GM18517 (cell line): ENCODE measurements at regions not wholly inside any gene's neighbourhood (a gene's known extent, or its start where the extent isn't known, plus 50 kb on each side); places are given as distances from the start of the nearest gene placed in this dataset.

Experiments used
- ATAC-seq: cut with Tn5 transposase; IDR thresholded peaks from one replicate; pipeline ENCODE4 v1.9.1; 2021; ENCODE audit warnings: mild to moderate bottlenecking, moderate library complexity; ENCODE audit not compliant: unreplicated experiment

DNA sequence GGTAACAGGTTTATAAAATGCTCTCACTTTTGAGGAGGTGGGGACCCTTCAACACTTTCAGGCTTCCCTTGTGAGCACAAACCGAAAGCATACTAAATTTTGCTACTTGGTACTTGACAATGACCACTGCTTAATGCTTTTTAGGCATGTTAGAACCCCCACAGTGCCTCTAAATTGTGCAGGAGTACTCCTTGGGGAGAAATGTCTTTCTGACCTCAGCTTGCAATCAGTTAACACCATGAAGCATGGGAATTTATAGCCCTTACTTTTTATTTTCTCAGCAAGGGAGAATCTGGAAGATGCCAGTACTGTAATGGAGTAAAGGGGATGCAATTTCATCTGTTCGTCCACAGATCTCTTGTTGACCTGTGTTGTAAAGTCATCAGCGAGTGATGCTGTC is 308.9 kb upstream of the TBC1D5 start:
- ATAC-seq, result no peak

DNA sequence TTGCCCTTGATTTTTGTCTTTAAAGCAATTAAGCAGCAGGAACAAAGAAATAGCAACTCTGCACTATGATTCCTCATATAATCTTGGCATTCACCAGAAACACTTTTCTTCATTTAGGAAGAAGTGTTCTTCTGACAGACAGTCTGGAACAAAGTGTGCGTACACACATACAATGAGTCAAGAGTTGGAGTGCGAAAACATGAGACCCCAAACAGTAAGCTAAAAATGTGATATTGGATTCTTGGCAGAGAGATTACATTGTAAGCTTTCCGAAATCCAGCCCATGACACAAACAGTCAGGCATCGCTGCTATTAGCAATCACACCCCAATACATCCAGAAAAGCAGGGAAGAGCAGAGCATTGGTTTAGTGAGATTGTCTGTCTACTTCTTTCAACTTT is 306.7 kb upstream of the TBC1D5 start:
- ATAC-seq, result no peak

DNA sequence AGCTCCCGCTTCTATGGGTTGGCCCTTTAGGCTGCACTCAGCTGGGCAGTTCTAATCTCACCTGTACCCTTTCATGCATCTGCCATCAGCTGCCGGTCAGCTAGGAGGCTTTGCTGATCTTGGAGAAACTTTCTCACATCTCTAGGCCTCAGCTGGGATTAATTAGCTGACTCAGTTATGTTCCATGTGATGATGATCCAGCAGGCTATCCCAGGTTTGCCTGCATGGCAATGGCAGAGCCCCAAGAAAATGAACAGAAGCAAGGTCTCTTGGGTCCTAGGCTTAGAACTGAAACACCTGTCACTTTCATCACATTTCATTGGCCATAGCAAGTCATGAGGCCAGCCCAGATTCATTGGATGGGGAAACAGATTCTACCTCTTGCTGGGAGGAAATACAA is 304.6 kb upstream of the TBC1D5 start:
- no peak for ATAC-seq

DNA sequence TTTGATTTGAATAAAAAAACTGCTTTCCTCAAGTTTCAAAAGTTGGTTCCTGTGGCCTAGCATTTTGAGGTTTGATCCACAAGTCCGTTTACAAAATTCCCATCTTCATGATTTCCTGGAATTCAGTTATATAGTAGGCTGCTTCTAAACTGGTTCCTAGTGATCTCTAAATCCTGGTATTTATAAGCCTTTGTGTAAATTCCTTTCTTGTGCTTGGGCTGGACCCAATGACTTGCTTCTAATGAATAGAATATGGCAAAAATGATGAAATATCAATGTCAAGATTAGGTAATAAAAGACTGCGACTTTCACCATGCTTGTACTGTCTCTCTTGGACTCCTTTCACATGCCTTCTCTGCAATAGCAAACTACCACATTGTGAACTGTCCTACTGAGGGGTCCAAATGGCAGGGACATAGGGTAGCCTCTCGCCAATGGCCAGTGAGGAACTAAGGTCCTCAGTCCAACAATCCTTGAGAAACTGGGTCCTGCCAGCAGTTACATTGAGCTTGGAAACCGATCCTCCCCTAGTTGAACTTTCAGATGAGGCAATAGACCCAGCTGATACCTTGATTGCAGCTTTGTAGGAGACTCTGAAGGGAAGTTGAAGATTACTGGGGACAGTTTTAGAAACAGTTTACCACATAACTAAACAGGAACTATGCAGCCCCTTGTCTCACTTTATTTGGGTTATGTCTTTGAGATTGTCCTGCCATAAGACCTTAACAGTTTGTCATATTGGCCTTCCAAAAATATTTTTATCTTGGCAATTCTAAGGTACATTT is 303.9 kb upstream of the TBC1D5 start:
- no peak for ATAC-seq

DNA sequence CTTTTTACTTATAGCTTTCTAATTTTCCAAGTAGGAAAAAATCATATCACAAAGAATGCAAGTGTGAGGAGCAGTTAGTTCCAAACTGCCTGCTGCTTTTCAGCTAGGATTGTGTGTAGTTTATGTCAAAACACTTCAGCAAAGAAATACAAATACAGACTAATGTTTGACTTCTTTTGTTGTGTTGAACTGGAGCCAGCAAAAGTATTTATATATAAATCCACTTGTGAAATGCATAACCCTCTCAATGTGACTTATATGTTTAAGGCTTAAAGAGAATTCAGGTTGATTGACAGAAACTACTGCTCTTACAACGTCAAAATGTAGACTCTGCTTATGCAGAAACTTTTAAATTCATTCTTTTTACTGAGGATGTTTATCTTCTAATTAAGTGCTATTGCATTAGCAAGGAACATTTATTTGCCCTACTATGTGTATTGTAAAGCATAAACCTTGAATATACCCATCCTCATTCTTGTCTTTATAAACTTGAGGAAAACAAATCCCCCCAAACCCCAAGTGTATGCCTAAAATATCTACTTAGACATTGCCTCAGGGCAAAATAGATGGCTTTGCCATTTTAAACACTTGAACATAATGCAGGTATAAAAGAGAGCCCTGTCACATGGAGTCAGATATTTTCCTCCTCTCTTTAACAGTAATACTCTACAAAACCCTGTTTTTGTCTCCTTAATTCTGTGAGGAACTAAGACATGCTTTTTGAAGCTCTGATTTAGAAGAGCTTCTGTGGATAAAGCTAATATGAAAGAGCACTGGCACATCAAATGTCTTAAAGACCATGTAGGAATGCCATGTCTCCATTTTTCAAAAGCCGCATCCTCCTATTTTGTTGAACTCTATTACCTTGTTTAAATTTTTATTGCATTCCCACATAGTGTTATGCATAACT is 302.8 kb upstream of the TBC1D5 start:
- no peak for ATAC-seq

DNA sequence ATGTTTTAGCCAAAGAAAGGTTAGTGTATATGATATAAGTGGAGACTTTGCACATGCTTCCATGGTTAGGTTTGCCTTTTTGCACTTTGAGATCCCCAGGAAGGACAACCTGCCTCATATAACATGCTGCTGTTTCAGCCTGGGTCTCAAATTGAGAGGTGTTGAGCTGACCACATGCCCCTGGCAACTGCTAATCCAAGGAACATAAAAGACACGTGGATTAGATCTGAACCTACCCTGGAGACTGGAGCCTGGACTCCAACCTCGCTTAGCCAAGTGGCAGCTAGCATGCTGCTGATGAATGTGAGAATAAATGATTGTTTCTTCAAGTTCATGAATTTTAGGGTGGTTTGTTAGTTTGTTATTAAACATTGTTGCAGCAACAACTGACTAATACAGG is 301.8 kb upstream of the TBC1D5 start:
- ATAC-seq, result no peak

DNA sequence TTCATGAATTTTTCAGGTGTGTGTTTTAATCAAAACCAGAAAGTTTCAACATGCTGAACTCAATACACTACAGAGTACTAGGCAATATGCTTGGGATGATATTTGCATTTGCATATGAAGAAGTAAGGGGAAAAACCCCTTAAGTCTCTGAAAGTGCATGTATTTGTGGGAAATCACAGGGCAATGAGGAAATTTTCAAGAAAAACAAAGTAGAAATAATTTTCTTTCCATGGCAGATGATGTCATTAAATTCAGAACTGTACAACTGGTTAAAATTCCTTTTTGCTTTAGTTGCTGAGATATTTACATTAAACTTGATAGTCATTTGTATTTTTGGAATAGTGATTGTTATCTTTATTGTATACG is 294.0 kb upstream of the TBC1D5 start:
- ATAC-seq, result no peak

DNA sequence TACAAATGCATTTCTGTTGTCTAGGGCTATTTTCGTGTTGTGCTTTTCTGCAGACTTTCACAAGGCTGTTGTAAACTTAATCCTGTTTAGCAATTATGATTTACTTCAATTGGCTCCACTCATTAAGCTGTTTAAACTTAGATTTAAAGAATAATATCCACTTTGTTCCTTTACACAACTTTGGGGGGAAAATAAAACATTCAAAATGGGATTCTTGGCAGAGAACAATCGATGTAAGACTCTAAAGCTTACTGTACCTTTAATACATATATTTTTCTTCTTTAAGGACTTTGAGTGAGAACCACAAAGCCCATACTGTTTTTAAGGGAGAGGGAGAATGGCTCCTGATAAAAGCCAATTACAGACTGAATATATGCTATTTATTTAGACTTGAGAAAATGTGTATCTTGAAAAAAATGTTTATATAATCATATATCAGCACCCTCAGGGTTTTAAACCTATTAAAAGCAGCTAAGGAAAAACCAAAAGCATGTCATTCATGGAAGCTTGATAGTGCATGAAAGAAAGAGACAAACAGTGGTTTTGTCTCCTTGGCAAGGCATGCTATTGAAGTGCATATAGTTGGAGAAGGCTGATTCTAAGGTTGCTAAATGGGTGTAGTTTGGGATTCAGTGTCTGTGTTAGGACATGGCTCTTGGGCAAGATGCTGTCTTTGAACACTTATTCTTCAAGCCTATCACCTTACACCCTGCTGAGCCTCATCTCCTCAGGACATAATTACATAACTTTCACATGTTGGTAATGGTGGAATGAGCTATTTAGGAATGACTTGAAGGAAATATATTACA is 293.4 kb upstream of the TBC1D5 start:
- no peak for ATAC-seq

DNA sequence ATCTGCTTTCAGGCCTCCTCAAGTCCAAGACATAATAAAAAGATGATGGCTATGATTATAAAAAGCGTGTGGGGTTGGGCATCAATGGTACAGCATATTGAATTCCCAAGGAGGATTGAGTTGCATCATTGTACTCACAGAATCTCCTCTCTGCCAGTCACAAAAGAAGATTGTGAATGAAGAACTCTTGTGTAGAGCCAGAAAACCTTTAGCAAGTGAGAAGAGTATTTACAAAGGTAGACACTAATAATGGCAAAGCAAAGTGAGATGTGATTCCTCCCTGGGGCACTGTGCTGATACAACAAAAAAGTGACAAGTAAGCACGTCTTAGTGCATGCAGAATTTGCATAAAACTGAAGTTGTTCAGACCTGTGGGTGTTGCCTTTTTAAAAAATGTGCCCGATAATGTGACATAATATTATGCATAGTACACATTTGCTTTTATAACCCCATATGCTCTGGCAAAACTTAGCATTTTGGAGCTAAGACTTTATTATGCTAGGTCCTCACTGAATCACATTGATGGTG is 291.2 kb upstream of the TBC1D5 start:
- ATAC-seq, result no peak

DNA sequence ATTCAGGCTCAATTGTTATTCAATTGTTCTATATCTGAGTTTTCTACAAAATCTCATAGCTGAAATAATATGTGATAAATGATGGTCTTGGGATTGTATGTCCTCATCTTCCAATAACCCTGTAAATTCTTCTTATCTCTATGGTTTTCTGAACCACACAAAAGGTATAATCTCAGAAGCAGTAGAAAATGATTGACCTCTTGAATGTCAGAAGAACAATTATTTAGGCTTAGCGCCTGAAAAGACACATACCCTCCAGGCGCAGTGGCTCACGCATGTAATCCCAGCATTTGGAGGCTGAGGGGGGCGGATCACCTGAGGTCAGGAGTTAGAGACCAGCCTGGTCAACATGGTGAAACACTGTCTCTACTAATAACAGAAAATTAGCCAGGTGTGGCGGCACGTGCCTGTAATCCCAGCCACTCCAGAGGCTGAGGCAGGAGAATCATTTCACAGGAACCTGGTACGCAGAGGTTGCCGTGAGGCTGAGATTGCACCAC is 288.0 kb upstream of the TBC1D5 start:
- ATAC-seq, result no peak

DNA sequence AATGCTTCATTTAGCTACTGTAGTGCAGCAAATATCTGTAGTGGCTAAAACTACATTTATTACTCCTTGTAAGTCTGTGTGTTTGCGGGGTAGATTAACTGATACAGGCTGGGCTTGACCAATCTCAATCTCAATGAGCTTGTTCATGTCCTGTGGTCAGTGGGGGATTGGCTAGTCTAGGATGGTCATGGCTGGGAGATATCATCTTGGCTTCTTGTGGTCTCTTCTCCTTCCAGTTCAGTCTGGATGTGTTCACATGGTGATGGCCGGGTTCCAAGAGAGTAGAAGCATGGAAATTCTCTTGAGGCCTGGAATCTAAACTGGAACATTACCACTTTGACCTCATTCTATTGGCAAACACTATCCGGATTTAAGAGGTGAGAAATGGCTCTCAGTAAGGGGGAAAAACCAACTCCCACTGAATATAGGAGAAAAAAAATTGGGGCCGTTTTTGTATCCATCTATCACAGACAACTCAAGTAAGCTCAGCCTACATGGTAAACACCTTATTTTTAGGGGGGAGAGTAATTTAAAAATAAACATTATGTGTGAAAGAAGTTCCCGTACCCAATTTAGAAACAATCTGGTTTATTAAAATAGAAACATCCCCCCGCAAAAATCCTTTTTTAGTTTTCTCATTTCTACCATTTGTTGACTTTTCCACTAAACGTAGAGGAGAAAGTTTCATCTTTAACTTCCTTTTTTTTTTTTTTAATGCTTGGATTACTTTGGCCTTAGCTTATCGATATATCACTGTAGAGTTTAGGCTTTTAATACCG is 284.9 kb upstream of the TBC1D5 start:
- no peak for ATAC-seq

DNA sequence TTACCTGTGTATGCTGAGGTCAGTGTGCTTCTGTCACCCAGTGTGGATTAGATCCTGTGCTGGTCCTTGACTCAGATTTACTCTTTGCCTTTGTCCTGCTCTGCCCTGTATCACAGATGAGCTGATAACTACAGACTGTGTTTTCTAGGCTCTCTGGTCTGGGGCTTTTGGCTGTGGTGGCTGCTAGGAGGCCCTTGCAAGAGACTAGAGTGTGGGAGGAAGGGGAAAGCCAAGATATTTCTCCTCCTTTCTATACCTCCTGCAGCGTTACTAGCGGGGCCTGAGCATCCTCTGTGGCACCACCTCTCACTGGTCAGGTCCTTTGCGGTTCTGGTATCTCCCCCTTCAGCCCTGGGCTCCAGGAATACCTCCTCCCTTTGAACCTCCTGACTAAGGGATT is 282.3 kb upstream of the TBC1D5 start:
- ATAC-seq, result no peak

DNA sequence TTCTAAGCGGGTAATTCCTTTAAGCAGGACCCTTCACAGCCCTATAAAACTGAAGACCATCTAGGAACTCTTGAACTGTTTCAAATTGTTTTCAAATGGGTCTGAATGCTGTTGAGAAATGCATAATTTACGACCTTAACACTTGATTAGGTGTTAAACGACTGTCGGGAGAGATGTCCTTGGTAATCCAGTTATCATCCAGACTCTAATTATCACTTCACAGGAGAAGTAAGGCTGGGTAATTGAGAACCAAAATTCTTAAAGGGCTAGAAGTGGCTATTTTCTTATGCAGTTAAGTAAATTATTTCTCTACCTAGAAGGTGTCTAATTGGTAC is 276.7 kb upstream of the TBC1D5 start:
- ATAC-seq, result no peak

DNA sequence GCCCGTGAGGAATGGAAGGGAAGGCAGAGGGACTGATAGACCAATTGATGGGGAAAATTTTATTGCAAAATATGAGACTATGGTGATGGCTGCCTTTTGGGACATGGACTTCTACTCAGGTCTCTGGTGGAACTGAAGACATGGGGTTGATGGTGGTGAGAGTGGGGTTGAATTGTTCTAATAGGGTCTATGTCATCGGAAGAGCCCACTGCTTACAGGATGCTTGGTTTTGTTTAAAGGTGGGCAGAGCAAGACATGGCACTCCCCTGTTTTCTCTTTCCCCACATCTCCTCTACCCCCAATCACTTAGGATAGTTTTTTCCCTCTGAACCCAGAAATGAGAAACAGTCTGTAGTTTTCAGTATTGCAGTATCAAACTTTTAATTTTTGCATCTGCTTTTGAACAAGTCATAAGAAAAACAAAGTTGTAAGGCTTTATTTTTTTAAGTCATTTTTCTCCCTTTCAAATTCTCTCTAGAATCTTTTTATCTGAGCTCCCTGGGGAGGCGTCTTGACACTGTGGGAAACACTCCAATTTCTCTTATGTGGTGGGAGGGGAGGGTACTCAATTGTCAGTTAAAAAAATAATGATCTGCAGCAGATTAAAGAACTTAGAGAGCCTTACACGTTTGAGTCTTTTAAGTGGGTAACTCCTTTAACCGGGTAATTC is 276.2 kb upstream of the TBC1D5 start:
- no peak for ATAC-seq

DNA sequence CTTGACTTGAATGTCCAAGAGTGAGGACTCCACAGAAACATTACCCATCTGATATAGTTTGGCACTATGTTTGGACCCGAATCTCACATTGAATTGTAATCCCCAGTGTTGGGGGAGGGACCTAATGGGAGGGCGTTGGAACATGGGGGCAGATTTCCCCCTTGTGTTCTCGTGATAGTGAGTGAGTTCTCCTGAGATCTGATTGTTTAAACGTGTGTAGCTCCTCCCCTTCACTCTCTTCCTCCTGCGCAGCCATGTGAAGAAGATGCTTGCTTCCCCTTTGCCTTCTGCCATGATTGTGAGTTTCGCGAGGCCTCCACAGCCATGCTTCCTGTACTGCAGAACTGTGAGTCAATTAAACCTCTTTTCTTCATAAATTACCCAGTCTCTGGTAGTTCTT is 273.9 kb upstream of the TBC1D5 start:
- no peak for ATAC-seq

DNA sequence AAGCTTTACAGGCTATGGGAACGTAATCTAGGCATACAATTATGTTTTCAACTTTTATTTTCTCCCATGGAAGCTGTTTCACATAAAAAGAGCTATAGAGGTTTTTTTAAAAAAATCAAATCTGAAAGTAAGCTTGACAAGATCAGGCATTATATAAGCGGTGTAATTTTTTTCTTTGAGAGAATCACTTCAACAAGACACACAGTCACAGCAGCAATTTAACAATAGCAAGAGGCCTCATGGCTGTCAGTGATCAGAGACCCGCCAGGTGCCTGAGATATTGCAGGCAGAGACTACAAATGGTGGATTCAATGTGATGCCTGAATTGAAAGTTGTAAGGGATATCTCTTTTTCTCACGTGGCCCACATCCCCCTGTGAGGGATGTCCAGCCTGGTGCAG is 270.5 kb upstream of the TBC1D5 start:
- no peak for ATAC-seq

DNA sequence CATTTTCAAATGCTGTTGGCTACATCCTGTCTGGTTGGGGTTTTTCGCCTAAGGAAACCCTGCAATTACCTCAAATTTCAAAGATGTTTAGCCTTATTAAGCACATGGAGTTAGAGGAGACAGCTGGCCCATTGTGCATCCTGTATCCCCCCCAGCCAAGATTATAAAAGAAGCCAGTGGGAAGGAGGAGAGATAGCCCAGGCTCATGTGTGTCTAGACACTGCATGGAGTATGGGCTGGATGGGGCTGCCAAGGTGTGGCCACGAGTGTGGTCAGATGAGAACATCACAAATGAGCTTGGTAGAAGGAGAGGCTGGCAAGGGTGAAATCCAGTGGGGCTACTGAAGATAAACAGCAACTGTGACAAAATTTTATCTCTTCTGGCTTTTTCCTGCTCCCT is 270.0 kb upstream of the TBC1D5 start:
- no peak for ATAC-seq

DNA sequence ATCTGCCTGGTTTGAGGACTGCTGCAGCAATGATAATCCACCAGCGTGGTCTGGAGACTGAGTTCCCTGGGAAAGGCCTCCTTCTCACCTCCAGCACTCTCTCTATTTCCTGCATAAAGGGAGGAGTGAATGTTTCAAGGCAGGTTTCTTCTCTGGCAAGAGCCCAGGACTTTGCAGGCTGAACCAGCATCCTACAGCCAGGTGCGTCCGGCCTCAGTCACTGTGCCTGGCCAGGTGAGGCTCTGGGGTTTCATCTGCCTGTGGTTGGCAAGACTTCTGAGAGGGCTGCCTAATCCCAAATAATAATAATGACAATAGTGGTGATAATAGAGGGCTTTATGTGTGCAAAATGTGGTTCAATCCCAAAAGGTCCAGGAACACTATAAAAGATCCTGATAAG is 269.0 kb upstream of the TBC1D5 start:
- no peak for ATAC-seq

DNA sequence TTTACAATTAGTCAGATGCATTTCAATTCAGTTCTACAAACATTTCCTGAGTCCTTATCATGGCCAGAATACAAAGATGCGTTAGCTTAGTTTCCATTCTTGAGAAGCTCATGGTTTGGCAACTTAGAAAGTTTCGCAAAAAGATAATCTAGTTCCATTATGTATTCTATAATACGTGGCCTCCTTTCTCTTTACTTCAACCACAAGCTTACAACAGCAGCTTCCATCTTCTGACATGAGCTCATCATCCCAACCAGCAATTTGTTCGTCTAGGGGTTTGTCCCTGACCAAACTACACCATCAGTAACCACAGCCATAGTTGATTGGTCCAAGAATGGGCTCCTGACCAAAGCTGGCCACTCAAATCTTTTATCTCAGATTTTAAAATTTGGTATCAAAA is 267.6 kb upstream of the TBC1D5 start:
- no peak for ATAC-seq
